Fibroblast of lung (primary cell): ENCODE measurements at regions not wholly inside any gene's neighbourhood (a gene's known extent, or its start where the extent isn't known, plus 50 kb on each side); places are given as distances from the start of the nearest gene placed in this dataset.

Experiments
- DNase-seq, 2 donors: peaks; one replicate each; pipeline versions ENCODE4 v3.0.0 to v3.0.0-alpha.2; 2010; ENCODE audit warnings: low read depth in 2 of 2
- H2AFZ ChIP-seq: 2 replicates; pipeline ENCODE4 v1.5.1; 2012; ENCODE audit warnings: low read length, control low read depth, inconsistent platforms
- H3K27ac ChIP-seq: 2 replicates; pipeline ENCODE4 v1.5.1; 2011; ENCODE audit warnings: low read length, control low read depth; ENCODE audit not compliant: insufficient read depth
- H3K27me3 ChIP-seq: 2 replicates; pipeline ENCODE4 v1.5.1; 2011; ENCODE audit warnings: mild to moderate bottlenecking, low read length; ENCODE audit not compliant: control insufficient read depth, insufficient read depth
- H3K36me3 ChIP-seq: 2 replicates; pipeline ENCODE4 v1.5.1; 2011; ENCODE audit warnings: low read length; ENCODE audit not compliant: control insufficient read depth, insufficient read depth
- H3K4me1 ChIP-seq: 2 replicates; pipeline ENCODE4 v1.5.1; 2011; ENCODE audit warnings: low read length; ENCODE audit not compliant: control insufficient read depth, insufficient read depth; ENCODE audit errors: extremely low read depth
- H3K4me2 ChIP-seq: 2 replicates; pipeline ENCODE4 v1.5.1; 2011; ENCODE audit warnings: low read length, control low read depth; ENCODE audit not compliant: insufficient read depth; ENCODE audit errors: extremely low read depth
- H3K4me3 ChIP-seq, 4 experiments: fragments of 200-600 bp in 1 of 4; sonication (generic) in 1 of 4; replicated peaks in 1 of 4; 2 replicates each; pipeline ENCODE4 v1.5.1; 2011 to 2016; ENCODE audit warnings: low read length in 4 of 4, low read depth in 3 of 4, mild to moderate bottlenecking in 3 of 4, control low read depth in 2 of 4, inconsistent platforms in 1 of 4, mixed read lengths in 1 of 4; ENCODE audit not compliant: insufficient read depth in 1 of 4; ENCODE audit errors: control extremely low read depth in 1 of 4
- H3K79me2 ChIP-seq: 2 replicates; pipeline ENCODE4 v1.5.1; 2012; ENCODE audit warnings: mild to moderate bottlenecking, low read length, inconsistent platforms; ENCODE audit not compliant: control insufficient read depth, insufficient read depth
- H3K9ac ChIP-seq: 2 replicates; pipeline ENCODE4 v1.5.1; 2011; ENCODE audit warnings: mild to moderate bottlenecking, low read length, control low read depth; ENCODE audit not compliant: insufficient read depth
- H3K9me3 ChIP-seq: 2 replicates; pipeline ENCODE4 v1.5.1; 2012; ENCODE audit warnings: low read depth, low read length; ENCODE audit not compliant: control insufficient read depth, insufficient read depth
- H4K20me1 ChIP-seq: 2 replicates; pipeline ENCODE4 v1.5.1; 2011; ENCODE audit warnings: low read length; ENCODE audit not compliant: control insufficient read depth, insufficient read depth; ENCODE audit errors: extremely low read depth
- EZH2 ChIP-seq: IDR thresholded peaks from 2 replicates; pipeline ENCODE4 v1.5.1; 2012; ENCODE audit warnings: low read length, control low read depth, mild to moderate bottlenecking; ENCODE audit errors: missing control alignments
- TF ChIP-seq, protein P1 (sequence below), 2 donors: IDR thresholded peaks in 1 of 2; conservative IDR thresholded peaks in 1 of 2; 1 replicate in 1 of 2; 2 replicates in 1 of 2; pipeline ENCODE4 v1.5.1; 2011 to 2012; ENCODE audit warnings: low read length in 2 of 2, control low read depth in 1 of 2, inconsistent platforms in 1 of 2, low read depth in 1 of 2, mild to moderate bottlenecking in 1 of 2

DNA sequence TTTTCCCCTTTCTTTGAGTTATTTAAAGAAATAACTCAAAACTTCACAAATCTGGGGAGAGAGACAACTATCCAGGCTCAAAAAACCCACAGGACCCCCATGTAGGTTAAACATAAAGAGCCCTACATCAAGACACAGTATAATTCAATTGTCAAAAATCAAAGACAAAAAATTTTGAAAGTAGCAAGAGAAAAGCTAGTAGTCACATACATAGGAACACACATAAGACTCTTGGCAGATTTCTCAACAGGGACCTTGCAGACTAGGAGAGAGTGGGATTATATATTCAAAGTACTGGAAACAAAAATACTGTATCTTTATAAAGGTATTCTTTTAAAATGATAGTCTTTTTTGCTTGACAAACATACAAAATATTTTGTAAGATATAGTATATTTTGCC, 296.9 kb downstream of the OSTF1 start:
- Histone ChIP-seq H3K9me3 (no peaks in the 10 kb centered on the region), H3K27me3 (no peaks in the 10 kb centered on the region), H3K4me3 (no peak overlapping the region), H3K36me3 (no peaks in the 10 kb centered on the region), H3K9ac (no peak overlapping the region), H3K4me2 (no peak overlapping the region), H3K27ac (no peak overlapping the region), H3K4me1 (no peaks in the 10 kb centered on the region), H3K79me2 (no peaks in the 10 kb centered on the region), H2AFZ (no peak overlapping the region), H4K20me1 (no peaks in the 10 kb centered on the region)
- TF ChIP-seq, protein P1, sequence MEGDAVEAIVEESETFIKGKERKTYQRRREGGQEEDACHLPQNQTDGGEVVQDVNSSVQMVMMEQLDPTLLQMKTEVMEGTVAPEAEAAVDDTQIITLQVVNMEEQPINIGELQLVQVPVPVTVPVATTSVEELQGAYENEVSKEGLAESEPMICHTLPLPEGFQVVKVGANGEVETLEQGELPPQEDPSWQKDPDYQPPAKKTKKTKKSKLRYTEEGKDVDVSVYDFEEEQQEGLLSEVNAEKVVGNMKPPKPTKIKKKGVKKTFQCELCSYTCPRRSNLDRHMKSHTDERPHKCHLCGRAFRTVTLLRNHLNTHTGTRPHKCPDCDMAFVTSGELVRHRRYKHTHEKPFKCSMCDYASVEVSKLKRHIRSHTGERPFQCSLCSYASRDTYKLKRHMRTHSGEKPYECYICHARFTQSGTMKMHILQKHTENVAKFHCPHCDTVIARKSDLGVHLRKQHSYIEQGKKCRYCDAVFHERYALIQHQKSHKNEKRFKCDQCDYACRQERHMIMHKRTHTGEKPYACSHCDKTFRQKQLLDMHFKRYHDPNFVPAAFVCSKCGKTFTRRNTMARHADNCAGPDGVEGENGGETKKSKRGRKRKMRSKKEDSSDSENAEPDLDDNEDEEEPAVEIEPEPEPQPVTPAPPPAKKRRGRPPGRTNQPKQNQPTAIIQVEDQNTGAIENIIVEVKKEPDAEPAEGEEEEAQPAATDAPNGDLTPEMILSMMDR (conservative IDR thresholded peaks at IDR 0.05 in 1 of 2, IDR thresholded peaks at IDR 0.05 in 1 of 2; ENCODE audit: low read depth in 1 of 2, low read length in 2 of 2): no peak
- no peak for TF ChIP-seq EZH2
- no peak for DNase-seq

DNA sequence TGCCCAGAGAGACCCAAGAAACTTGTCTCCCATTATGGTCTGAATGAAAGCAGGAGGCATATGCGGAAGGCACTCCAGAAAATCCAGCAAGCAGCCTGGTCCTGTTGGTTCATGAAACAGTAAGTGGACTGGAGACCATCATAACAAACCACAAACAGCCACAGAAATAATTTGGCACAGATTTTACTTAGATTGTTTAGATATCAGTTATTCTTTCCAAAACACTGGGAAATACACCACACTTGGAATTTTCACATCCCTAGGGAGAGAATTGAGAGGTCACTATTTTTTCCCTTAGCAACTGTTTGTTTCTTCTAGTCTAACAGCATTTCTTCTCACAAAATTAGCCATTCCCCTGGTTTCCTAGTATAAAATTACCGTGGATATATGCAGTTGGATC, 300.8 kb downstream of the OSTF1 start:
- H3K4me3 ChIP-seq: no peak overlapping the region
- H3K9me3 ChIP-seq: no peaks in the 10 kb centered on the region
- no peaks in the 10 kb centered on the region for H3K27me3 ChIP-seq
- H3K9ac ChIP-seq: no peak overlapping the region
- no peak overlapping the region for H2AFZ ChIP-seq
- TF ChIP-seq, protein P1 (conservative IDR thresholded peaks at IDR 0.05 in 1 of 2, IDR thresholded peaks at IDR 0.05 in 1 of 2; ENCODE audit: low read depth in 1 of 2, low read length in 2 of 2): no peak
- no peaks in the 10 kb centered on the region for H3K79me2 ChIP-seq
- no peaks in the 10 kb centered on the region for H3K36me3 ChIP-seq
- no peak for DNase-seq
- H3K4me1 ChIP-seq: no peaks in the 10 kb centered on the region
- H3K4me2 ChIP-seq: no peak overlapping the region
- H4K20me1 ChIP-seq: no peaks in the 10 kb centered on the region
- no peak overlapping the region for H3K27ac ChIP-seq

DNA sequence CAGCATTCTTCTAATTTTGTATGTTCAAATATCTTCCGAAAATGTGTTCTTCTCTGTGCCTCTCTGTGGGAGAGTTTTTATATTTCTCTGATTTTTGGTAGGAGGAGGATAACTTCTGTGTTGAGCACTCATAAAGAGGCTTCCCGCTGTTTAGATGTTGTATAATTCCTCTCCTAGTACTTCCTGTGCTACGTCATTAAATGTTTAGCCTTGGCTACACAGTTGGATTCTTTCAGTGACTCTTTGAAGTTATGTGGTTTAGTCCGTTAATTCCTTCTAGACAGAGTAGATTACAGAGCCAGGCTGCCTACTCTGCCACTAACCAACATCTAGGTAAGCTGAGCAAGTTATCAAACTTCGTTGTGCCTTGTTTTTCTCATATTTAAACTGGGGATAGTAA, 302.6 kb downstream of the OSTF1 start:
- H3K36me3 ChIP-seq: no peaks in the 10 kb centered on the region
- no peaks in the 10 kb centered on the region for H3K9me3 ChIP-seq
- H3K27ac ChIP-seq: no peak overlapping the region
- no peaks in the 10 kb centered on the region for H3K27me3 ChIP-seq
- H2AFZ ChIP-seq: no peak overlapping the region
- no peak overlapping the region for H3K4me3 ChIP-seq
- TF ChIP-seq EZH2: no peak
- TF ChIP-seq, protein P1 (conservative IDR thresholded peaks at IDR 0.05 in 1 of 2, IDR thresholded peaks at IDR 0.05 in 1 of 2; ENCODE audit: low read depth in 1 of 2, low read length in 2 of 2): no peak
- H3K9ac ChIP-seq: no peak overlapping the region
- no peaks in the 10 kb centered on the region for H3K79me2 ChIP-seq
- no peaks in the 10 kb centered on the region for H3K4me1 ChIP-seq
- H3K4me2 ChIP-seq: no peak overlapping the region
- H4K20me1 ChIP-seq: no peaks in the 10 kb centered on the region
- peak in 1 of 2 donors; percentile 1 for DNase-seq
